GM19467 (cell line): ENCODE measurements at regions not wholly inside any gene's neighbourhood (a gene's known extent, or its start where the extent isn't known, plus 50 kb on each side); places are given as distances from the start of the nearest gene placed in this dataset.

ENCODE experiments used
- ATAC-seq: cut with Tn5 transposase; IDR thresholded peaks from one replicate; pipeline ENCODE4 v1.9.1; 2021; ENCODE audit warnings: mild to moderate bottlenecking, moderate library complexity; ENCODE audit not compliant: unreplicated experiment

- ATAC-seq: no peak
Observed at GRCh38 chr11:45556851-45557707, 108.3 kb downstream of the CHST1 start.

GRCh38 chr11:45554230-45554967 is 111.0 kb downstream of the CHST1 start:
- ATAC-seq: no peak

- ATAC-seq: no peak
Observed at GRCh38 chr11:45553383-45553936, 112.0 kb downstream of the CHST1 start.

GRCh38 chr11:45551191-45551713 is 114.2 kb downstream of the CHST1 start:
- ATAC-seq: no peak

GRCh38 chr11:45549257-45549656 is 116.2 kb downstream of the CHST1 start:
- ATAC-seq: no peak

GRCh38 chr11:45546366-45546765 is 119.1 kb downstream of the CHST1 start:
- ATAC-seq: no peak

GRCh38 chr11:45544826-45545225 is 120.6 kb downstream of the CHST1 start:
- no peak for ATAC-seq

- ATAC-seq: no peak
Observed at GRCh38 chr11:45543808-45544422, 121.5 kb downstream of the CHST1 start.

GRCh38 chr11:45543081-45543480 is 122.3 kb downstream of the CHST1 start:
- ATAC-seq: no peak

- ATAC-seq: no peak
Observed at GRCh38 chr11:45541693-45542434, 123.6 kb downstream of the CHST1 start.

- no peak for ATAC-seq
Observed at GRCh38 chr11:45538939-45539338, 126.5 kb downstream of the CHST1 start.

GRCh38 chr11:45538363-45538762 is 127.1 kb downstream of the CHST1 start:
- no peak for ATAC-seq

GRCh38 chr11:45537614-45538013 is 127.8 kb downstream of the CHST1 start:
- ATAC-seq: no peak

GRCh38 chr11:45535033-45535432 is 130.4 kb downstream of the CHST1 start:
- no peak for ATAC-seq

GRCh38 chr11:45534132-45534531 is 131.3 kb downstream of the CHST1 start:
- no peak for ATAC-seq

- ATAC-seq: no peak
Observed at GRCh38 chr11:45532546-45532945, 132.9 kb downstream of the CHST1 start.

- no peak for ATAC-seq
Observed at GRCh38 chr11:45530776-45531175, 134.6 kb downstream of the CHST1 start.

- no peak for ATAC-seq
Observed at GRCh38 chr11:45530111-45530510, 135.3 kb downstream of the CHST1 start.

GRCh38 chr11:45528435-45528834 is 137.0 kb downstream of the CHST1 start:
- no peak for ATAC-seq

GRCh38 chr11:45527898-45528297 is 137.5 kb downstream of the CHST1 start:
- ATAC-seq: no peak
